ENCODE measurements at regions not wholly inside any gene's neighbourhood (a gene's known extent, or its start where the extent isn't known, plus 50 kb on each side); places are given as distances from the start of the nearest gene placed in this dataset.
"Not testable (repeated sequence)": the region's sequence is repeated elsewhere in the genome, so short reads cannot be mapped to it uniquely, and the experiment has no call there.

DNA sequence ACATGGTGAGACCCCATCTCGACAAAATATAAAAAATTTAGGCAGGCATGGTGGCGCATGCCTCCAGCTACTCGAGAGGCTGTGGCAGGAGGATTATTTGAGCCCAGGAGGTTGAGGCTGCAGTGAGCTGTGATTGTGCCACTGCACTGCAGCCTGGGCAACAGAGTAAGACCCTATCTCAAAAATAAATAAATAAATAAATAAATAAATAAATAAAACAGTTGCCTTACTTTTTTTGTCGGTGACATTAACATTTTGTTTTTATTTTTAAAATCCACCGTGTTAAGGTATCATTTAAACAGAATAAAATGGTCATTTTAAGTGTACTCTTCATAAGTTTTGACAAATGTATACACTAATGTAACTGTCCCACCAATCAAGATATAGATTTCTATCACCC is 57.0 kb downstream of the RASL11A start:
- DNase-seq = no peak

DNA sequence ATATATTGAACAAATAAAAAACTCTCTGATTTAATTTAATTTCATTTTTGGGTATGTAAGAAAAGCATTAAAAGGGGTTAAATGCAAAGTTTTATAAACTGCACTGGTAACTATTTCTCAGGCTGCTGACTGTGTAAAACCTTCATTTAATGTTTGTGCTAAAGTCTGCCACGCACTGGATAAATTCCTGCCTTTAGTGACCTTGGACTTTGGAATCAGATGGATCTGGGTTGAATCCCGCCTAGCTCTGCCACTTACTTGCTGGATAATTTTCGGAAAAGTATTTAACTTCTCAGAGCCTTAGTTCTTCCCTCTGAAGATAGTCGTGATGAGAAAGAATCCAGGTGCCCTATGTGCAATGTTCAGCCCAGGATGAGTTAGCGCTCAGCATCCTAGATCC is 58.6 kb downstream of the RASL11A start:
- no peak for DNase-seq

DNA sequence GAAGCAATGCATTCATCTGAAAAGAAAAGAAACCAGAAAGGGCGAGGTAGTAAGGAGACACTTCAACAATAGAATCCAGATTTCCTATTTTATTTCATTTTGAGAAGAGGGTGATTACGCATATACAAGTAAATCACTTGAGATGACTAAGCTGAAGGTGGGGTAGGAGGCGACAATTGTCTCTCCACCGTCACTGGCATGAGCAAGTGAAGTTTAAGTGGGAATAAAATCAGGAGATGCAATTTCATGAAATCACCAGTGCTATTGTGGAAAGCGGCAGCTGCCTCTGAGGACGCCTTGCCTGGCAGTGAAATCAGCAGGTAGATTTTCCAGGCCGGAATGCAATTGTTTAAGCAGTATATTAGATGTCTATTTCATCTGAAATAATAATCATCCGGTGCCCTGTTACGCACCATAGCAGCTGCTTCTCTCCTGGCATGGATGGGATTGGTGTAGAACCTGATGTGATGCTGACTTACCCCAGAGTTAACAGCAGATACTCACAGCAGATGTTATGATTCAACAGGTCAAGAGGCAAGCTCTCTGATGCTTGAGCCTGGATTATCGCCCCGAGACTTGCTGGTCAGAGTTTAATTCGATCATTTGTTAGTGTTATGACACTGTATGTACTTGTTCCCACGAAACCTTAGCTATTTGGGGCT is 64.3 kb downstream of the RASL11A start:
- no peak for DNase-seq

DNA sequence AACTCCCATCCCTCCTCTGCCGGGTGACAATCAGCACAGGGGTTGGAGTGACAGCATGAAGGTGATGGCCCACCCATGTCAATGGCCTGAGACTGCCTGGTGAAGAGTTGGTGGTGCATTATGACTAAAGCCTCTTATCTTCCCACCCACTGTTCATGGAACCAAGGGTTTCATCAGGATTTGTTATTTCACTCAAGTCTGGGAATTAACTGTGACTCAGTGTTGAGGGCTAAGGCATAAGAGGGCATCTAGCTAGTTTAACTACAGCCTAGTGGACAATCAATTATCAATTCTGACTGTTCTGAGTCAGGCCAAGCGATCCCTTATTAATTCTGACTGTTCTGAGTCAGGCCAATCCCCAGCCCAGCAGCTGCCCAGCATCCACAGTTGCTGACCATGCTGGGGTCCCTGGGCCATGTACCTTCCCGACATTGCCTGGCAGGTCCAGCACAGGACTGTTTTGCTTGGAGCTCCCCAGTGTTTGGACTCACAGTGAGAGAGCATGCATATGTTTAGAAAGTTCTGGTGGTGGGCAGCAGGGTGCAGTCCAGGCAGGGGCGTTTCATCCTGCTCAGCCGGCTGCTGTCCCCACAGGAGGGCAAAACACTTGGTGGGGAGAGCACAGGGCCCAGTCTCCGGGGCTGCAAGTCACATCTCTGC is 65.5 kb downstream of the RASL11A start:
- DNase-seq = no peak

DNA sequence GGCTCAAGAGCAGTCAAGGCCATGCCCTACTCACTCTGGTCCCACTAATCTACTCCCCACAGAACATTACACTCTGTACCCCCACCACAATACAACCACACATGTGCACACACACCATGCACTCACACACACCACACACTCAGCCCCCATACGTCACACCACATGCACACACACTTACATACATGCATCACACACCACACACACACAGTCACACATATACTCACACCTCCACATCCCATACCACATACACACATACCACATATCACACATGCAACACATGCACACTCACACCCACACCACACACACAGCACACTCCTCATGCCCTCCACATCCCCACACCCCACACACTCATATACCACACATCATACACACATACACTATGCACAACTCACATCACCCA is 67.6 kb downstream of the RASL11A start:
- DNase-seq = no peak

DNA sequence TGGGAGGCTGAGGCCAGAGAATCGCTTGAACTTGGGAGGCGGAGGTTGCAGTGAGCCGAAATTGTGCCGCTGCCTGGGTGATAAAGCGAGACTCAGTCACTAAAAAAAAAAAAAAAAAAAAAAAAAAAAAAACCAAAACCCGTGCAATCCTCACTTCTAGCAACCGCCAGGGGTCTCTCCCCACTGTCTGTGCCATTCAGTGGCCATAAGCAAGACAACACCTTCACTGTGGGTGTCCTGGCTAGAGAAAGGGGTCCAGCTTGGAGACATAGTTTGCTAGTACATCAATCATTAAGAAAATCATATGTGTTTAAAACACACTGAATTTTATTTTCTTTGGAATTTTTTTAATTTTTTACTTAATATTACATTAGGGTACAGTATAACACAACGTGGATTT is 68.2 kb downstream of the RASL11A start:
- DNase-seq = no peak

DNA sequence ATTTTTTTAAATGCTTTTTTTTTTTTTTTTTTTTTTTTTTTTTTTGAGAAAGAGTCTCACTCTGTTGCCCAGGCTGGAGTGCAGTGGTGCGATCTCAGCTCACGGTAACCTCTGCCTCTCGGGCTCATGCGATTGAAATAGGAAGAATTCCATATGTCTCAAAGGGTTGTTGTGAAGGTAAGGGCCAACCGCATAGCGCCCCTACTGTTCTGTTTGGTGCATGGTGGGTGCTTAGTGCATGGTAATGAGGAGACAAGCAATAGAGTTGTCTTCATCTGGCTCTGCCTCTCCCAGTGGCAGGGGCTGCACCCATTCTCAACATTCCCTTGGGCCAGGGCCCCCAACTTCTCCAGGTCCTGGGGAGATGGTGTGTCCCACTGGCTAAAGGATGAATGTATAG is 68.7 kb downstream of the RASL11A start:
- DNase-seq = peak in 1 of 2 donors; percentile 38

DNA sequence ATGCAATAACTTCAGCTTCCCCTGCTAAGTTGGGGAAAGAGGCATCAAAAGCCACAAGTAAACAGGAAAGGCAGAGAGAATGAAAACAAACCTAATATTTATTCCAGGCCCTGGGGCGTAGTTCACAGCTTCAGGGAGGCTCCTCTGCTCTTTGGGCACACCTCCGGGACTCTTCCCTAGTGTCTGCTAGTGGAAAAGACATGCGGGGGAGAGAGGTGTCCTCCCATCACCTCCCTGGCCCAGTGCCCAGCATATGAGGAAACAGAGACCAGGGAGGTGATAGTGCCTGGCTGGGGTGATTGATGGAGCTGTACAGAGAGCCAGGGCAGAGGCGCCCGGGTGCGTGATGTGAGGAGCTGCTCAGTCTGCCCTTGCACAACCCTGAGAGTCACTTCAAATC is 71.0 kb downstream of the RASL11A start:
- DNase-seq = no peak

DNA sequence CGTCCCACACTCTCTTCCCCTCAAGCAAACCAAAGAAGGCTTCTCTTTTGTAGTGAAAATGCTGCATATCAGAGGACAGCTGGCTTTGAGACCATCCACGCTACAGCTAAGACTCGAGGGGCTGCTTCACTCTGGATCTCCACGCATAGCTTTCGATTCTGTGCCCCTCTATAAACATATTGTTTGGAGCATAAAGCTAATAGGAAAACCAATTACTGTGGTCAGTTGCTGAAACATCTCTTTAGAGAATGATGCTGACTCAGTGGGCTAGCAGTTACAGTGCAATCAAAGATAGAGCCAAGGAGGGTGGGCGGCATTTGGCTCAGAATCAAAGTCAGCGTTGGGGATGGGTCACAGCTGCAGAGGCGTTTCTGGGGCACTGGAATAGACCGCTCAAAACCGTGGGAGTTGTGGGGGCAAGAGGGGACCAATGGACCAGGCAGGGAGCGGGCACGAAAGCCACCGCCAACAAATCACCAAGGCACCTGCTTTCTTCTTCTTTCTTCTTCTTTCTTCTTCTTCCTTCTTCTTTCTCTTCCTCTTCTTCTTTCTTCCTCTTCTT is 76.7 kb downstream of the RASL11A start:
- DNase-seq = no peak

DNA sequence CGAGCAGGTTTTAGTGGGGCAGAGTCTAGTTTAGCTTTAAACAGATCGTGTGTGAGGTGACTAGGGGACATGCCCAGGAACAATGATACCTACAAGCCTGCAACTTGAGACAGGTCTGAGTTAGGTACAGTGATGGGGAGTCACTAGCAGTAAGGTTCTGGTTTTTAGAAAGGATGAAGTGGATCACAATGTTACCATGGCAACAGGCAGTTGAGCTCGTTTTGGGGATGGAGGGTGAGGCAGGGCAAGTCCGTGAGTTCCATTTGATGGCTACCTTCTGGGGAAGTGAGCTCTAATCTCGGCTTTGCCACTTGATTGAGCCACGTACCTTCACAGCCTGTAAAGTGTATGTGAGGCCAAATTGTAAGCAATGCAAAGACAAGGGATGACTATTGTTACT is 76.0 kb upstream of the GTF3A start:
- no peak for DNase-seq

DNA sequence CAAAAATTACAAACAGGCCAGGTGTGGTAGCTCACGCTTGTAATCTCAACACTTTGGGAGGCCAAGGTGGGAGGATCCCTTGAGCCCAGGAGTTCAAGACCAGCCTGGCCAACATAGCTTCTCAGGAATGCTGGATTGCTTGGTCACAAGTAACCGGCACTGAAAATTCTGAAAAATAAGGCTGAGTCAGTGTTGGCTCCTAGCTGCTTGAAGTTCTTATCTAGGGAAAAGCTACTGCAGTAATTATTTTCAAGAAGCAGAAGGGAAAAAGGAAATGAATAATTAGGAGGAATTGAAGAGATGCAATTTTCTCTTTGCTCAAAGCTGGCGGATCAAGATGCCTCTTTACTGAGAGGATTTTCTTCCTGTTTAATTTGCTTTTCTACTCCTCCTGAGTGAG is 75.0 kb upstream of the GTF3A start:
- no peak for DNase-seq

DNA sequence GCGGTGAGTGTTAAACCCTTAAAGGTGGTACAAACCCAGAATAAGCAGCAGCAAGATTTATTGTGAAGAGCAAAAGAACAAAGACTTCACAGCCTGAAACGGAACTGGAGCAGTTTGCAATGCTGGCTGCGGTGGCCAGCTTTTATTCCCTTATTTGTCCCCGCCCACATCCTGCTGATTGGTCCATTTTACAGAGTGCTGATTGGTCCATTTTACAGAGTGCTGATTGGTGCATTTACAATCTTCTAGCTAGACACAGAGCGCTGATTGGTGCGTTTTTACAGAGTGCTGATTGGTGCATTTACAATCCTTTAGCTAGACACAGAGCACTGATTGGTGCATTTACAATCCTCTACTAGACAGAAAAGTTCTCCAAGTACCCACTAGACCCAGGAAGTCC is 73.6 kb upstream of the GTF3A start:
- DNase-seq = not testable (repeated sequence)

DNA sequence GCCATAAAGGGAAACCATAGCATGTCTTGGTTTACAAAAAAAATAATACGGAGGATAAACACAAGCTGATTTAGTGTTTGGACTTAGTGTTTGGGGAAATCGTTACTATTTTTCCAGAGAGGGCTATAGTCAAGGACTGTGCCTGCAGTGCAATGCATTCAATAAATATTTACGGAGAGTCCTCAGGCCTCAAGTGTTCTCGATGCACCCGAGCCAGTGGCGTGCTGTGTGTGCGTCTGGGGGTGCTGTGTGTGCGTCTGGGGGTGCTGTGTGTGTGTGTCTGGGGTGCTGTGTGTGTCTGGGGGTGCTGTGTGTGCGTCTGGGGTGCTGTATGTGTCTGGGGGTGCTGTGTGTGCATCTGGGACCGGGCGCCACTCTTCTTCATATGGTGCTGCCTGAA is 71.7 kb upstream of the GTF3A start:
- no peak for DNase-seq

DNA sequence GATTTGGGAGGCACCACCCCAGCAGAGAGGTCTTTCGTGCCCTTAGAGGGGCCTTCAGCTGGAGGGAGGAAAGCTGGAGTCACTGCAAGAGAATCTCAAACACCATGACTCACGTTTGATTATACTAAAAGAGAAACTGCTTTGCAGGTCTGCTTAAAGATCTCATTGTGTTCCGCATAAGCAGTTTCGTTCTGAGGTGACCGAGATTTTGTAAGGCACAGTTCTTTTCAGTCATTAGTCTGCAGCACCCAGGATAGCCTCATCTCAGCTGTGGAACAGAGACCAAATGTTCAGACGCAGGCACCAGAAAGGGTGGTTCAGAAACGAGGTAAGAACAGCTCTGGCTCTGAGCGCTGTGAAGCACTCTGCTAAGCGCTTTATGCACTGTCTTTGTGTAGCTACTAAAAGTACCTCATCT is 71.2 kb upstream of the GTF3A start:
- no peak for DNase-seq

DNA sequence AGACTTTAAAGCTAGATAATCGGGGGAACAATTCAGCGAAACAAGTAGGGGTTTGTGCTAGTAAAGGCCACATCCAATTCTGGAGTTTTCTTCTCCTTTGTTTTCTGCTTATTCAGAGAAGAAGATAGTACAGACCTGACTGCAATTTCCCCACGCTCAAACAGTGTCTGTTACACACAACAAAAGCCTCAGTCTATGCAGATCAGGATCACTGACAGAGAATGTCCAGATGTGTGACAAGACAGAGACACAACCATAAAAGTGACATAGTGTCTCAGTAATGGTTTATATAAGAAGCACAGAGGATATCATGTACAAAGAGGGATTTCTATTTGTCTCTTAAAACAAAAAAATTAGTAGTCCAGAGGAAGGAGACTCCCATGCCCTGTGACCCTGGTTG is 70.7 kb upstream of the GTF3A start:
- DNase-seq = no peak

DNA sequence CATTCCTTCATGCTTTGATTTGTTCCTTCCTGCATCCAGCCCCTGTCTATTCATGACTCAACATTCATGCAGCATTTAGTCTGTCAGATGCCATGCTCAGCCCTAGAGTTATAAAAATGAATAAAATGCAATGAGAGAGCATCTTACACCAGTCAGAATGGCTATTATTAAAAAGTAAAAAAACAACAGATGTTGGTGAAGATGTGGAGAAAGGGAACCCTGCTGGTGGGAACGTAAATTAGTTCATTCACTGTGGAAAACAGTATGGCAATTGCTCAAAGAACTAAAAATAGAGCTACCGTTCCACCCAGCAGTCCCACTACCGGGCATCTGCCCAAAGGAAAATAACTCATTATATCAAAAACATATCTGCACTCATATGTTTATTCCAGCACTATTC is 70.0 kb upstream of the GTF3A start:
- DNase-seq = no peak

DNA sequence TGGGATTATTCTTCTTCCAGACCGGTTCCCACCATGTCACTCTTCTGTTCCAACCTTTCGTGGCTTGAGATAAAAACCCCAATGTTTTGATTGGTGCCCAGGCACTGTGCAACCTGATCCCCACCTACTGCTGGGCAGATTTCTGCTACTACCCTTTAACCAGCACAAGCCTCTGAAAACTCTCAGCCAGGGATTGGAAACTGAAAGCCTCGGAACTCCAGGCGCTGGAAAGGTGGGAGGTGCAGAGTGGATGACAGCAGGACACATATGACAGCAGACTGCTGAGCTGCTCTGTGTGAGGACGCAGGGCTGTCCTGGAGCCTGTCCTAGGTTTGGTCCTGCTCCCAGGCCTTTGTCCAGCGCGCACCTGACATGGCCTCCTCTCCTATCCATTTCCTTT is 68.5 kb upstream of the GTF3A start:
- no peak for DNase-seq

DNA sequence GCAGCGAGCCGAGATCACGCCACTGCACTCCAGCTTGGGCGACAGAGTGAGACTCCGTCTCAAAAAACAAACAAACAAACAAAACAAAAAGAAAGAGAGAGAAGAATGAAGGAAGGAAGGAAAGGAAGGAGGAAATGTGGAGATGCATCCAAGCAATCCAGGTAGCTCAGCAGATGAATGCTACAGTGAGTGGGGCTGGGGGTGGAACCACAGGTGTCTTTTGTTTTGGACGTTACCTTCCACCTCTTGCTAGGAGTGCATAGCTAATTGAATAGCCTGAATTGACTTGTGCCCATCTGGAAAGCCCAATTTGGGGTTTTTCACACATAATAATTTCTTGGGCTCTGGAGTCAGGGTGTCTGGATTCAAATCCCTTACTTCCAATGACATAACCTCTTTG is 66.0 kb upstream of the GTF3A start:
- DNase-seq = no peak

DNA sequence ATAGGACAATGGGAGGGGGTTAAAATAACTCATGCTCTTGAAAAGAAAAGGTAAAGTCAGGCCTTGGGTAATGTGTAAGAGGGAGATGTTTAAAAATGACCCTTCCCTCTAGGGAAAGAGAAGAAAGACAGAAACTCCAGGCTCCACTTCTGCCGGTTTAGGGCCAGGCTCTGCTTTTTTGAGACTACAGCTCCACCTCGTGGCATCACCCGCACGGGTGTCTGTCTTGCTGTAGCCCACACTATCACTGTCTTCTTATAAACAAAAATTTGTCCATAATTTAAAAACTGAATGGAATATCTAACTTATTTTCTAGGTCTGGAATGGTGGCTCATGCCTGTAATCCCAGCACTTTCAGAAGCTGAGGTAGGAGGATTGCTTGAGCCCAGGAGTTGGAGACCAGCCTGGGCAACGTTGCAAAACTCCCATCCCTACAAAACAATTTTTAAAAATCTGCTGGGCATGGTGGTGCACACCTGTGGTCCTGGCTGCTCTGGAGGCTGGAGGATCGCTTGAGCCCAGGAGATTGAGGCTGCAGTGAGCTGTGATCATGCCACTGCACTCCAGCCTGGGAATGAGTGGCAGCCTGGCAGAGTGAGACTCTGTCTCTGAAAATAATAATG is 65.1 kb upstream of the GTF3A start:
- peak; percentile 52 to 72 for DNase-seq

DNA sequence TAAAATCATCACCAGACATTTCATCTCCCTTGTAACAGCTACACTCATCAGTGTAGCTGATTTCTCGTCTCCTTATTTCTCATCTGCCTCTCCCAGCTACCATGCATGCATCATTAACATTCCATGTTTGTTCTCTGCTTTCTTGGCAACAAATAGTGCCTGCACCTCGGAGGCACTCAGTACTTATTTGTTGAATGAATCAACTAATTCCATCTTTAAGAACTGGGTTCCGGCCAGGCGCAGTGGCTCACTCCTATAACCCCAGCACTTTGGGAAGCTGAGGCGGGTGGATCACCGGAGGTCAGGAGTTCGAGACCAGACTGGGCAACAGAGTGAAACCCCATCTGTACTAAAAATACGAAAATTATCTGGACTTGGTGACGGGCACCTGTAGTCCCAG is 63.9 kb upstream of the GTF3A start:
- DNase-seq = no peak

DNA sequence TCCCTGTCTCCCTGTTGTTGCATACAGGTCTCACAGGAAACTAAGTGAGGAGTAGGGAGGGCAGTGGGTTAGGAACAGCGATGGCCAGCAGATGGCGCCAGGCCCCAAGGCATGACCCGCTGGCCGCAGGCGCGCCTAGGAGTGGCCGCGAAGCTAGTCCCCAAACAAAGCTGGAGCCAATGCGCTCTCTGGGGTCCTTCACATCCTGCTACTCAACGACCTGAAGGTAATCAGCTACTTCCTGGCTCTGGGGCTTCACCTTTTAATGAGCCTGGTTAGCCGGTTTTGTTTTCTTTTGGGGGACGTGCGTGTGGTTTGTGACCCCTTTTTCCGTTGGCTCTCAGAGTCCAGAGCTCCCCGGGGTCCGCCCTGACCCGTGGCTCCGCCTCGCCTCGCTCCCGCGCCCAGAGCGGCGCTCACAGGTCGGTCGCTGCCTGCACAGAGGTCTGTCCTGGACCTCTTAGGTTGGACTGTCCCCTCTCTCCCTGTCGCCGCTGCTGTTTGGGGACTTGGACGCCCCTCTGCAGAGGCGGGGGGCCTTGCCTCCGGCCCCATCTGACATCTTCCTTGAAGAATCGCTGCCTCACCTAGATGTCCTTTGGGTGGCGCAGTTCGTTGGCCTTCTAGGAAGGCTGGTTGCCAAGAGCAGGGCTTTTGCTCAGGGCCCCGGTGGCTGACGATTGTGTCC is 62.2 kb upstream of the GTF3A start:
- peak; percentile 70 to 75 for DNase-seq

DNA sequence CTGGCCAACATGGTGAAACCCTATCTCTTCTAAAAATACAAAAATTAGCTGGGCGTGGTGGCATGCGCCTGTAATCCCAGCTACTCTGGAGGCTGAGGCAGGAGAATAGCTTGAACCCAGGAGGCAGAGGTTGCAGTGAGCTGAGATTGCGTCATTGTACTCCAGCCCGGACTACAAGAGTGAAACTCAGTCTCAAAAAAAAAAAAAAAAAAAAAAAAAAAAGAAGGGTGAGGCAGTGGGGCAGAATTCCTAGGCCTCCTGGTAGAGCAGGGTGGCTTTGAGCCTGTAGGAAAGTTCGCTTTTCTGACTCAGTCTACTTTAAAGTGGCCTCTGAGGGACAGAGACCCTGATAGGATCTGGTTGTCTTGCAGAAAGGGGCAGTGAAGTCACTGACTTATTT is 60.8 kb upstream of the GTF3A start:
- not testable (repeated sequence) for DNase-seq

DNA sequence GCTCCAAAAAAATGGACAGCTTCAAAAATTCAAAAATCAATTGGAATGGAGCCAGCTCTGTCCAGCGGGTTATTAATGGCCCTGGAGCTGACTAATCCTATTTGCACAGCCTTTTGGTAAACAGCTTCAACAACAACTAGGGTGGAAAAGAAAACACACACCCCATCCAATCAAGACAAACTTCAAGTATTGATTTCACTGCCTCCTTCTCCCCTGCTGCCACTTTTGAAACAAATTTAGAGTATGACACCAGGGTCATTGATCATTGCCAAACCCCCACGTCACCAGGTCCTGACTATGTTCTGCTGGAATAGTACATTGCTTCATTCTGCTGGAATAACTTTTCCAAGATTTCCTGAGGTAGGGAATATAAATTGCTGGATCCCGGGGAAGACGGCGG is 56.8 kb upstream of the GTF3A start:
- DNase-seq = no peak
